Adipose tissue (tissue), 3 donors: ENCODE measurements at regions not wholly inside any gene's neighbourhood (a gene's known extent, or its start where the extent isn't known, plus 50 kb on each side); places are given as distances from the start of the nearest gene placed in this dataset.
"Not testable (repeated sequence)": the region's sequence is repeated elsewhere in the genome, so short reads cannot be mapped to it uniquely, and the experiment has no call there.

Source experiments
- H3K27ac ChIP-seq: one replicate; pipeline ENCODE4 v1.5.1; 2013; ENCODE audit warnings: low read depth, low read length
- WGBS, 3 donors: extraction: QIAGEN DNeasy Blood & Tissue Kit; methylation state at CpG; one replicate each; pipeline ENCODE4 v1.1.7; 2013; 5-methylcytosine and 5-hydroxymethylcytosine counted together
- donor health status: healthy with polysubstance abuse.
- donor health status: Bipolar disorder and iron deficiency.
- donor health status: healthy.

DNA sequence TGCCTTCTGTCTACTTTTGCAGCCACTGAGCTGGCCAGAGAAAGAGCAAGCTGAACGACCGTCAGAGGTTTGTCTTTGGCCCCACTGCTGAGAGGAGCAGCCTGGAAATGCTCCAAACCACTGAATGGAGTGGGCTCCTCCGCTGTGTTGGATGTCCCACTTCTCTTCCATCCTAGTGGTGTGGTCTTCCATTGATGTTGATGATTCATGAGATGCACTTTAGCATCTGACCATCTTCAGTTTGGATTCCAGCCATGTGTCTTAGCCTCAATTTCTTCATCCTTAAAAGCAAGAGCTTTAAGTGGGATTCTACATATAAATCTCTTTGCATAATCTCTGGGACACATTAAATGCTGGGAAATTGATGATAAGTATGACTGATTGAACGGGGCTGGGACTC is 276.9 kb downstream of the SIPA1L2 start:
- no peak overlapping the region for H3K27ac ChIP-seq
- WGBS, 3 donors, result 66 to 71% (median 69%) methylated on average over 4 of the region's 4 CpGs

DNA sequence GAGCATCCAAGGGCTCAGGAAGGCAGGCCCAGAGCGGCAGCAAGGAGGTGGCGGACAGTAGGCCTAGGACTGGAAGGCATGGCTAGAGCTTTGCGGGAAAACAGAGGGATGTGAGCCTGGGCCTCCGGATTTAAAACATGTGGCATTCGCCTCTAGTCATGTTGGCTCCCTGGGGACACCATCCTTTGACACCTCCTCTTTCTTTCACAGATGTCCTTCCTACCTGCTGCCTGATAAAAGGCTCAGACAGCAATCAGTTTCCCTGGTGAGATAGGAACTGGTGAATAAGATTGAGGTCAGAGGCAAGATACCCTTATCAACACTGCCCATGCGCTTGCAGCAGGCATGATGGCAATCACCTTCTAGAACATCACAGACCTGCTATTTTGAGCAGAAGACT is 277.6 kb downstream of the SIPA1L2 start:
- H3K27ac ChIP-seq, result no peak overlapping the region
- WGBS, 3 donors, result 94 to 99% (median 95%) methylated on average over 6 of the region's 6 CpGs

DNA sequence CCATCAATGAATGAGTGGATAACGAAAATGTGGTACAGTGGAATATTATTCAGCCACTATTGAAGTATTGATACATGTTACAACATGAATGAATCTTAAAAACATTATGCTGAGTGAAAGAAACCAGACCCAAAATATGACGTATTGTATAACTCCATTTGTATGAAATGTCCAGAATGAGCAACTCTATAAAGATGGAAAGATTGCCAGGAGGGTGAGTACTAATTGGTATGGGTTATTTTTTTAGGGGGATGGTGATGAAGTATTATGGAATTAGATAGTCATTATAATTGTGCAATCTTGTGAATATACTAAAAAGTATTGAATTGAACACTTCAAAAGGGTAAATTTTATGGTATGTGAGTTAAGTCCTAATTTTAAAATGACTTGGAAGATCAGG is 278.6 kb downstream of the SIPA1L2 start:
- H3K27ac ChIP-seq, result no peak overlapping the region
- WGBS, 3 donors, result 92 to 97% (median 94%) methylated on average over 2 of the region's 2 CpGs

DNA sequence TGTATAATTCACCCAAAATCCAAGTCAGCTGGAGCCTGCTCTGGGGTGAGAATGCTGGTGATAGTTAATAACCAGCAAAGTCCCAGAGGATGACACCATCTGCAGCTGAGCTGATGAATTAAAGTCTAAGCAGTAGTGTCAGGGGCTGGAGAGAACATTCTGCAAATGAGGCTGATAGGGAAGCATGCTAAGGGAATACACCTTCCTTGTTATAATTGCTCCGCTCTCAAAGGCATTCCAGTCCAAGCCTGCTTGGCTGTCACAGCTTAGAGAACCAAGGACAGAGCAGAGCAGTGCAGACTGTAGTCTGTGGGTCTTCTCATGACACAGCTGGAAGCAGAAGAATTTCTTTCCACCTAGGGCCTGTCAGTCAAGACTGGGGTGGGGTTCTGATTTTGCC is 283.1 kb downstream of the SIPA1L2 start:
- WGBS, 3 donors, result 76 to 100% (median 100%) methylated on average over 1 of the region's 1 CpG
- no peak overlapping the region for H3K27ac ChIP-seq

DNA sequence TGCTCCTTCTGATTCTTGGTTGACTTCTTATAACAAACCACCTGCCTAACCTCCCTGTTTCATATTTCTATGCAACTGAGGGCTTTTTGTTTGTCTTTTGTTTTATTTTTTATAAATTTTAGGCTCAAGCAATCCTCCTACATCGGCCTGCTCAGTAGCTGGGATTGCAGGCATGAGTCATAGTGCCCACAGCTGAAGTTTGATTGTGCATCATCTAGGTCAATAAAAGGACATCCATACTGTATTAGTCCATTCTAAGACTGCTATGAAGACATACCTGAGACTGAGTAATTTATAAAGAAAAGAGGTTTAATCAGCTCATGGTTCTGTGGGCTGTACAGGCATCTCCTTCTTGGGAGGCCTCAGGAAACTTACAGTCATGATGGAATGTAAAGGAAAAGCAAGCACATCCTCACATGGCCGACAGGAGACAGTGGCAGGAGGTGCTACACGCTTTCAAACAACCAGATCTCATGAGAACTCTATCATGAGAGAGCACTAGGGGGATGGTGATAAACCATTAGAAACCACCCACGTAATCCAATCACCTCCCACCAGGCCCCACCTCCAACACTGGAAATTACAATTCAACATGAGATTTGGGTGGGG is 285.0 kb downstream of the SIPA1L2 start:
- WGBS, 3 donors, result 65 to 83% (median 78%) methylated on average over 4 of the region's 4 CpGs
- no peak overlapping the region for H3K27ac ChIP-seq

DNA sequence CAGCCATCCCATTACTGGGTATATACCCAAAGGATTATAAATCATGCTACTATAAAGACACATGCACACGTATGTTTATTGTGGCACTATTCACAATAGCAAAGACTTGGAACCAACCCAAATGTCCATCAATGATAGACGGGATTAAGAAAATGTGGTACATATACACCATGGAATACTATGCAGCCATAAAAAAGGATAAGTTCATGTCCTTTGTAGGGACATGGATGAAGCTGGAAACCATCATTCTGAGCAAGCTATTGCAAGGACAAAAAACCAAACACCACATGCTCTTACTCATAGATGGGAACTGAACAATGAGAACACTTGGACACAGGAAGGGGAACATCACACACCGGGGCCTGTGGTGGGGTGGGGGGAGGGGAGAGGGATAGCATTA is 285.7 kb downstream of the SIPA1L2 start:
- 78 to 95% (median 90%) methylated on average over 1 to 2 of the region's 3 CpGs for WGBS, 3 donors

DNA sequence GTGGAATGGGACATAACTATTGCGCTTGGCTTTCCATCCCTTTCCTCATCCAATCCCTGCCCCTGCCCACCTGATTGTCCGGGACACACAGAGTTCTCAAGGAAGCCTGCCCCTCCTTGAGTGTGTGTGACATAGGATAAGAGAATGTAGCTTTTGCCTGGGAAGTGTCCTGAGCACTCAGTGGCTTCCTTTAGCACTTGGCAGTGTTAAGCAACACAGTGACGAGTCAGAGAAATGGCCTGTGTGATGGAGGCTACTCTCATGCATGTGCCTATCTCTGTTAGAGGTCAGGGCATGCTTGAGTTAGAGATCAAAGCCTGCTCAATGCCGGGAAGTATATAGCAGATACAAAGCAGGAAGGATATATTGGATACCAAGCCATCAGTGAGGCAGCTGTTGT is 289.5 kb downstream of the SIPA1L2 start:
- H3K27ac ChIP-seq, result no peak overlapping the region
- 78 to 84% (median 83%) methylated on average over 4 of the region's 4 CpGs for WGBS, 3 donors

More for the DNA sequence above, 285.7 kb downstream of the SIPA1L2 start:
- H3K27ac ChIP-seq, result not testable (repeated sequence)

DNA sequence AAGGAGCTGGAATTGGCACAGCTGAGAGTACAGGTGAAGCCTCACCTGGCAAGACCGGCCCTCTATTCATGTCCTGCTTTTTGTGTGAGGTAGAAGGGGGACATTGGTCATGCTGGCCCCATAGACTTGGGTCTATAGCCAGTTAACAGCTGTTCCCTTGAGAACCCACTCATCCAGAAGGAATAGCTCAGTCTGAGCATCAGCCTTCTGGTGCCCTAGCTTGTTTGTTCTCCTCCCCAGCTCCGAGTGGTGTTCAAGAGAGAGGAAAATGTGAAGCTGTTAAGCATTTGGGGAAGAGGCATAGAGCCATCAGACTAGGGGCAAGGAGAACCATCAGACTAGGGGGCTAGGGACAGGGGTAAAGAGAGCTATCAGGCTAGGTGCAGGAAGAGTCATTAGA is 290.9 kb downstream of the SIPA1L2 start:
- H3K27ac ChIP-seq, result no peak overlapping the region
- WGBS, 3 donors, result 23 to 64% (median 58%) methylated on average over 2 of the region's 2 CpGs

DNA sequence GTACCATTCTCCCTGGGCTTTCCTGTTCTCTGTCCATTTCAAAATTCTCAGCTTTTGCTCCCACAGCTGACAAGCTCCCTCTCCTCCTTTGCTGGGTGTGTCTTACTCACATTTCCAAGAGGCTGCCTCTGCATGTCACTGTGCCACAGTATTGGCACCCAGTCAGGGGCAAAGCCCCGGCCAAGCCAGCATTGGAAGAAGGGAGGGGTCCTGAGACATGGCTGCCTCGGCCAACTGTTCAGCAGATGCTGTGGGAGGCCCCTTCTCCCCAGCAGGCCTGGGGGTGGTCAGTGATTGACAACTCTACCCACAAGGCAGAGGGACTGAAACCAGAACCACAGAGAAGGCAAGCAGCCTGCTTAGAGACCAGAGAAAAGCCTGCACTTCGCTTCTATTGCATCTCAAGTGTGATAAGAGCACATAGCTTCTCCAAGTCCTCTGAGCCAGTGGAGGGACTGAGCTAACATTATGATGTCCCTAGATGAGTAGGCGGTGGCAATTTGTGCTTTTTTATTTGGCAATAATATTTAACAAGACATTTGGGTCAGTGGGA is 294.1 kb downstream of the SIPA1L2 start:
- no peak overlapping the region for H3K27ac ChIP-seq
- 80 to 85% (median 81%) methylated on average over 4 of the region's 4 CpGs for WGBS, 3 donors

DNA sequence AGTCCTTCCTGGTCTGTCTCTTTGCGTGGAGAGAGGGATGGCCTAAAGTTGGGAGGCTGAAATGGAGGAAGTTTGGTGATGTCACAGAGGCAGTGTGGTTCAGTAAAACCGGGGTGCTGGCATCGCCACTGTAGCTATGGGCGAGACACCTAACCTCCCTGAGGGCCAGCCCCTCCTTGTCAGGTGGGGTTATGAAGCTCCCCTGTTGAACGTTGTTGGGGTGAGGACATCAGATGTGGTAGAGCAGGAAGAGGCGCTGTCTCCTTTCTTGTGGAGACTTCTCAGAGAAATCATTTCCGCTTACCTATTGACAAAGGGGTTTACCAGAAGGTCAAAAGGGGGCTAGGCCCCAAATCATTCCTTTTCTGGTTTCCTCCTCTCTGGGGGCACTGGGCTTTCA is 294.7 kb downstream of the SIPA1L2 start:
- no peak overlapping the region for H3K27ac ChIP-seq
- WGBS, 3 donors, result 89 to 93% (median 89%) methylated on average over 7 of the region's 7 CpGs

DNA sequence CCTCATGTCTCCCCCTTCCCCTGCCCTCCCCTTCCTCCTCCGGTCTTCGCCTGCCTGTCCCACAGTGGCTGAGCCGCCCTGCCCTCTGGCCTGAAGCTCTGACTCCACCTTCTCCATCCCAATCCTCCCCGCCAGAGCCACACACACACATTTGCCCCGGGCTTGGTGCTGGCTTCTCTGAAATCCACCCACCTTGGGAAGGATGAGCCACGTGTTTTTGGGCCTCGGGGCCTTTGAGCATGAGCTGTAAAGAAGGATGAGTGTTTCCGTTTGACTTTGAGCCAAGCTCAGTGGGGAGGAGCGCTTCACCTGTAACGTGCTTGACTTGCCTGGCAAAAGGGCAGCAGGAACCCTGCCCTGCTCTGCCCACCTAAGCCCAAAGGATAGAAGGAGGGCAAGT is 295.1 kb downstream of the SIPA1L2 start:
- no peak overlapping the region for H3K27ac ChIP-seq
- WGBS, 3 donors, result 83 to 94% (median 91%) methylated on average over 10 of the region's 10 CpGs

DNA sequence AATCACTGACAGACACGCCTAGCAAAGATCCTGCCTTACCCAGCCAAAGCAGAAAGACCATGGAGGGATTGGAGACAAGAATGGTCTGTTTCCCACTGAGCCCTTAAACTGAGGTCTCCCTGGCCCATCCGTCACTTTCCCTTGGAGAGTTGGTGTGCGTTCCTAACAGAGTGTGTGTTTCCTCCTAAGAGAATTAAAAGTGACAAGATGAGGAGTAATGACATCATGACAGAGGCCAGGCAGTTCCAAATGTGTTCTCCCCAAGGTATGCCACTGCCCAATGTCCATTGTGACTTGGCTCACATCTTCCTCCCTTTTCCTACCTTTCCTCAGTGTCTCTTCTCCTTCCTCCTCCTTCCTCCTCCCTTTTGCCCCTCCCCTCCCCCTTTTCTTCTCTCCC is 295.7 kb downstream of the SIPA1L2 start:
- WGBS, 3 donors, result 49 to 79% (median 70%) methylated on average over 3 of the region's 3 CpGs
- no peak overlapping the region for H3K27ac ChIP-seq

DNA sequence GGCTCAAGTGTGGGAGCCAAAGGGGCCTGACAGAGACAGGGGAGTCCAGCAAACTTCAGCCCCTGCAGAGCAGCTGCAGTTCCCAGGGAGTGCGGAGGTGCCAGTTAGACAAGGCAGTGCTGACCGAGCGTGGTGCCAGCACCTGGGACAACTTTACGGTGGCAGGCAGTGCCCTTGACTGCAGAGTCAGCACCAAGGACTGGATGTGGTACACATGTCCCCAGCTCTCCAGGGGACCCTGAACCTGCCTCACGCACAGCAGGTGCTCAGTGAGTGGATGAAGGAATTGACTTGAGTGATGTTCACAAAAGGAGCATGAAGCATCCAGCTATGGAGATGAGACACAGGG is 296.5 kb downstream of the SIPA1L2 start:
- WGBS, 3 donors, result 89 to 98% (median 90%) methylated on average over 5 of the region's 5 CpGs
- H3K27ac ChIP-seq, result no peak overlapping the region

DNA sequence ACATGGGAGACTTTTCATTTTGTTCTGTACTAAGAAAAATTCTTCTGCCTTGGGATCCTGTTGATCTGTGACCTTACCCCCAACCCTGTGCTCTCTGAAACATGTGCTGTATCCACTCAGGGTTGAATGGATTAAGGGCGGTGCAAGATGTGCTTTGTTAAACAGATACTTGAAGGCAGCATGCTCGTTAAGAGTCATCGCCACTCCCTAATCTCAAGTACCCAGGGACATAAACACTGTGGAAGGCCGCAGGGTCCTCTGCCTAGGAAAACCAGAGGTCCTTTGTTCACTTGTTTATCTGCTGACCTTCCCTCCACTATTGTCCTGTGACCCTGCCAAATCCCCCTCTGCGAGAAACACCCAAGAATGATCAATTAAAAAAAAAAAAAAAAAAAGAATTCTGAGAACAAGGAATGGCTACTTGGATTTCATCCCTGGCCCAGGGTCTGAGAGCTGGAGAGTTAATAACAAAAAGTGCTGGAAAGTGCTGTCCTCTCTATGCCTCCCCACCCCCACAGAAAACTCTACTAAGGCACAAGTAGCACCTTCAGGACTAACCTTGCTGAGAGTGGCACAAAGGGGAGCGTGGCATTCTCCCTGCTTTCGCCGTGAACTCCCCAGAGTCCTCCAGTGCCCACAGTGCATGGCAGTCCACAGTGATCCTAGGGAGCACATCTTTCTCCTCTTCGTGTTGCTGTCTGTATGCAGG is 297.1 kb downstream of the SIPA1L2 start:
- H3K27ac ChIP-seq, result not testable (repeated sequence)
- 77 to 90% (median 89%) methylated on average over 8 of the region's 9 CpGs for WGBS, 3 donors

DNA sequence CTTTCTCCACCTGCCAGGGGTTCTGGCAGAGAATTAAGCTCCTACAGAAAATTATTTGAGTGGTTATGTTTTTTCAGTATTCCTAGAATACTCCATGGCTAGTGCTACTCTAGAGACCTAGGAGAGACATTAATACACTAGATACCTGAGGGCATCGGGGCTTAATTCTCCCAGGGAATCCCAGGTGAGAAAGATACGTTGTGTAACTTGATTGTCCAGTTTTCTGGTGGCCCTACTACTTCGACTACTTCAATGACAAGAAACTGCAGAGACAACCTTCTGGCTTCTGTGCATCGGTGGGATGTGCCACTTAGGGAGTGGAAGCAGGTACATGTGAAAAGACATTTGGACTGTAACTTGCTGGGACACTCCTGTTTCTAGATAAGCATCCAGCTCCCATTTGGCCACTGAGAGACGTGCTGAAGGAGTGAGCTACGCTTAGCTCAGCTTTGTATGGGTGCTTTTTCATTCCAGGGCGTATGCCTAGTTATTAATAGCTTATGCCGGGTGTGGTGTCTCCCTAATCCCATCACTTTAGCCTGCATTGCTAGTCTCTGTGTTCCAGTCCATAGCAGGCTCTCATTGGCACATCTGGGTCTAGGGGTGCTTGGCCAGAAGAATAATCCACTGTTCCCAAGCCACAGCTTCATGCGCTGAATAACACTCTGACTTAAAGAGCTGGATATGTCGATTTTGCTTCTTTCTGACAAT is 300.7 kb downstream of the SIPA1L2 start:
- no peak overlapping the region for H3K27ac ChIP-seq
- 73 to 83% (median 80%) methylated on average over 10 of the region's 10 CpGs for WGBS, 3 donors

DNA sequence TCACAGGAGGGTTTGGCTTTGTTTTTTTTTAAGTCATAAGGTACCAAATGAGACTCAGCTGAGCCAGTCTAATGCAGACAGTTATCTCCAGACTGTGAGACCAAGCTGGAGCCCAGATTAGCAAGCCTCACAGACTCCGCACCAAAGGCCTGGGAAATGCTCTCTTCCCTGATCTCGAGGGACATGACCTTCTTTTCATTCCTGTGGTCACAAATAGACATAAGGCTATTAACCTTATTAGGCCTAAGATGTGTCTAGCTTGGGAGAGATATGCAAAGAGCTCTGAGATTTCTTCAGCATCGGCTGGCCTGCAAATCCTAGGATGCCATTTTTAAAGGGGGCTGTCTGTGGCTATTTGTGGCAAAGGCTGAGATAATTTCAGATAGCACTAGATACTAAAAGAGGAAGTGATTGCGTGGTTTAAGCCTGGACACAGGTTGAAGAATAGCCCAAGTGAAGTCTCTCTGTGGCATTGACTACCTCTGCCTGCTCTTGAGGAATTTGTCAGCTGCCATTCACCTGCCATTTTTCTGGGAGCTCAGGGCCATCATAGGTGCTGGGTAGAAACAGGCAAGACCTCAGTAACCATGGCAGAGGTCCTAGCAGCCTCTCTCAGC is 301.3 kb downstream of the SIPA1L2 start:
- no peak overlapping the region for H3K27ac ChIP-seq
- WGBS, 3 donors, result 63 to 77% (median 72%) methylated on average over 4 of the region's 4 CpGs

DNA sequence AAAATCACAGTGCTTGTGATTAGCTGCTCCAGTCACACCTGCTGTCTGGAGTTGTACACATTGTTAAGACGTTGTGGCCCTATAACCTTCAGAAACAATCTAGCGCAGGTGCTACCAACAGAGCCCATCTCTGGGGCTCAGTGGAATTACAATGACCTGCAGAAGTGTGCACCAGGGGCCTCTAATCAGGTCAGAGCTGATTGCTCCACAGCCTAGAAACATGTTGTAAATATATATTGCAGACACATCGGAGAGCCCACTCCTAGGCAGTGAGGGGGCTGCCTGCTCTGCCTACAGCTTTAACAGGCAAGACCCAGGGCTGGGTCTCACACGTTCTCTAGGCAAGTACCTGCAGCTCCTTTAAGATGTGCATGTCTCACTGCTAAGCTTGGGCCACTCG is 302.0 kb downstream of the SIPA1L2 start:
- WGBS, 3 donors, result 75 to 90% (median 88%) methylated on average over 5 of the region's 5 CpGs
- H3K27ac ChIP-seq, result no peak overlapping the region

DNA sequence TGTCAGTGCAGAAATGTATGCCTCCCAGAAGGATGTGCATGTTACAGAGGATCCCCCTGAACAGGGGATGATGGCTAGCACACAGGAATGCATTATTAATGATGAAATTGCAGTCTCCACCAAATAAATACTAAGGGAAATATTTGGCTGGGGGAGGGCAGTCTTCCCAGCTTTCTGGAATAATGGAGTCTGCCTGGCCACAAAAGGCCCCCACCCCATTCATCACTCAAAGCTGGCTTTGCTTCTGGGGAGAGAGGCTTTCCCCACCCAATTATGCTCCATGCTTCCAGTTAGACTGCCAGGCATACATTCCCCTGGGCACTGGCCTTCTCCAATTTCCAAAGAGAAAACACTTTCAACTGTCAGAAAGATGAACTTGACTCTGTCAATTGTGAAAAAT is 302.7 kb downstream of the SIPA1L2 start:
- no peak overlapping the region for H3K27ac ChIP-seq

DNA sequence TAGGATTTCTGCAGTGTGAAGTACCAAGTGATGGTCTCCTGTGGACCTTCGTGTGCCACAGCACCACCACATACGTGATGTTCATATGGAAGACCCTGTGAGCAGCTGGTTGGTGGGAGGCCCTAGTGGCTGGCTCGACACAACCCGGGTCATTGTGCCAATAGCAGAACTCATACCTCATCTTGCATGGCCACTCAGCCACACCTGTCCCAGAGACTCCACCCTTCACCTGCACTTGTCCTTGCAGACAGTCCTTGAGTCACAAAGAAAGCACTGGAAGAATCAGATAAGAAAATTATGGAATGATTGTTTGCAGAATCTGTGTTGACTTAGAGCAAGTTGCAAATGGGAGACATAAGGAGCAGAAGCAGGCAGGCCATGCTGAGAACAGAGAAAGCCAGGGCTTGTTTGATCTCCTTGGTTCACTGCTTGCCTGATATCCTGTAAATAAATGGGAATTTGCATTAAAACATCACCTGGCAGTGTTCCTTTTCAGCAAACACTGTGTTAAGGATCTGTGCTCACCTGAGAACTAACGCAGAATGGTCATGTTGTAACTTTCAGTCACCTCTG is 307.7 kb downstream of the SIPA1L2 start:
- no peak overlapping the region for H3K27ac ChIP-seq
- WGBS, 3 donors, result 91 to 93% (median 92%) methylated on average over 5 of the region's 5 CpGs
